ENCODE measurements at regions not wholly inside any gene's neighbourhood (a gene's known extent, or its start where the extent isn't known, plus 50 kb on each side); places are given as distances from the start of the nearest gene placed in this dataset.

DNA sequence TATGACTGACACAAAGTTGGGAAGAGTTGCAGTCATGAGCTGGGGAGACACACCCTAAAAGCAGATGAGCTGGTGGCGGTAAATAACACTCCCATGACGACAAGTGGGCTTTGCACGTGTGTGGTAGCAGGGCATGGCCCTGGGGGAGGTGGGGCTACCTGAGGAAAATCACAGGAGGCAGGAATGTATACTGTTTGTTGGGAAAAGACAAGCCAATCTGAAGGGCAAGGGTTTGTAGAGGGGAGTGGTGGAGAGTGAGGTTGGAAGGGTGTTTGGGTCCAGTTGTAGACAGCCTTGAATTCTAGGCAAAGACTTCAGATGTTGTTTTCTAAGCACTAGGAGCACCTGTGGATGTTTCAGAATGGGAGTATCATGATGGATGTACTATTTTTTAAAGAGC lies 151.6 kb downstream of the TM9SF2 start:
- Histone ChIP-seq H3K9ac (ENCODE audit: low read depth, low read length) (no peak overlapping the region), H3K4me1 (ENCODE audit: control insufficient read depth, insufficient read depth, low read length) (peaks cover 31% of the 10 kb centered on the region), H3K27me3 (ENCODE audit: control insufficient read depth, insufficient read depth, low read length) (no peaks in the 10 kb centered on the region), H3K9me3 (ENCODE audit: control insufficient read depth, insufficient read depth, low read length) (no peaks in the 10 kb centered on the region), H3K36me3 (ENCODE audit: control insufficient read depth, insufficient read depth, low read length) (no peaks in the 10 kb centered on the region), H3K4me3 (ENCODE audit: low read depth, low read length) (no peak overlapping the region), H3K27ac (ENCODE audit: low read depth, low read length) (no peak overlapping the region)

DNA sequence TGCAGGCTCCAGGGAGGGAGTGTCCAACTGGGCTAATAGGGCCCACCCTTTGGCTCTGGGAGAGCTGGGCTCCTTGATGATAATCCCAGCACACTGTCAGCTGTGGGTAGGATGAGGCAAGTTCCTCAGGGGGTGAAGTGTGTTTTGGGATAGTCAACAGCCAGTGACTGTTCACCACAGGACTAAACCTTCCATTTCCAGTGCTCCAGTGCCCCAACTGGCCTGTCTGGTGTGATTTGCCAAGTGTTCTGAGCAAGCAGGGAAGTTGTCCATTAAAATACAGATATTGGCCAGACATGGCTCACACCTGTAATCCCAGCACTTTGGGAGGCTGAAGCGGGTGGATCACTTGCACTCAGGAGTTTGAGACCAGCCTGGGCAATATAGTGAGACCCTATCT lies 150.9 kb downstream of the TM9SF2 start:
- Histone ChIP-seq H3K4me3 (ENCODE audit: low read depth, low read length) (no peak overlapping the region), H3K36me3 (ENCODE audit: control insufficient read depth, insufficient read depth, low read length) (no peaks in the 10 kb centered on the region), H3K9ac (ENCODE audit: low read depth, low read length) (no peak overlapping the region), H3K27me3 (ENCODE audit: control insufficient read depth, insufficient read depth, low read length) (no peaks in the 10 kb centered on the region), H3K4me1 (ENCODE audit: control insufficient read depth, insufficient read depth, low read length) (peaks cover 23% of the 10 kb centered on the region), H3K9me3 (ENCODE audit: control insufficient read depth, insufficient read depth, low read length) (no peaks in the 10 kb centered on the region), H3K27ac (ENCODE audit: low read depth, low read length) (no peak overlapping the region)

DNA sequence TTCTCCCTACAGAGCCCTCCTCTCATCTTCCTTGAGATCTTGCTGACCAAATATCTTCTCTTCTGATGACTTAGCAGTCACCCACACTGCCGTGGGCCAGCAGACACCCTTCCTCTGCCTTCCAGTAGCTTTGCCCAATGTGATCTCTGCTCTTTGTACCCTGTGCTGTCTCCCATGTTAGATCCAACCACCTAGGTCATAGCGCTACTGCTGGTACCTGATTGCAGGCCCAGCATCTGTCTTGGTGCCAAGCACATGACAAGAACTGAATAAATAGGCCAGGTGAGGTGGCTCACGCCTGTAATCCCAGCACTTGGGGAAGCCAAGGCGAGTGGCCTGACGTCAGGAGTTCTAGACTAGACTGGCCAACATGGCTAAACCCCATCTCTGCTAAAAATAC lies 149.7 kb downstream of the TM9SF2 start:
- H3K36me3 ChIP-seq (ENCODE audit: control insufficient read depth, insufficient read depth, low read length) = no peaks in the 10 kb centered on the region
- no peaks in the 10 kb centered on the region for H3K9me3 ChIP-seq (ENCODE audit: control insufficient read depth, insufficient read depth, low read length)
- peaks cover 12% of the 10 kb centered on the region for H3K4me1 ChIP-seq (ENCODE audit: control insufficient read depth, insufficient read depth, low read length)
- H3K4me3 ChIP-seq (ENCODE audit: low read depth, low read length) = no peak overlapping the region
- no peak overlapping the region for H3K9ac ChIP-seq (ENCODE audit: low read depth, low read length)
- H3K27me3 ChIP-seq (ENCODE audit: control insufficient read depth, insufficient read depth, low read length) = no peaks in the 10 kb centered on the region
- H3K27ac ChIP-seq (ENCODE audit: low read depth, low read length) = no peak overlapping the region

DNA sequence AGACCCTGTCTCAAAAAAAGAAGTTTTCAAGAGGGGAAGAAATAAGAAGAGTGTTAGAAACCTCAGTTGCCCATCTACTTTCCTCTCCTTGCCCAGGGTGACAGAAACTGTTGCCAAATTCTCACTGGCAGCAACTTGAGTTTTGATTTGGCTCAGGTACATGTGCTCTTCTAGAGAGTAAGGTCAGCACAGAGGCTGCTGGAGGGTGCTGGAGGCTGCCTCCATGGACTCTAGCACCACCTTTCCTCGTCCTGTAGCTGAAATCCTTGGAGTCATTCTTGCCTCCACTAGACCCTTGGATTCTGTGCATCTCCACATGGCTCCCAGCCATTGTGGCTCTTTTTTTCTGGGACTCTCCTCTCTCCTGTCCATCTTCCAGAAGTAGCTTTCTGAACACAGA lies 149.1 kb downstream of the TM9SF2 start:
- H3K36me3 ChIP-seq (ENCODE audit: control insufficient read depth, insufficient read depth, low read length) = no peaks in the 10 kb centered on the region
- no peak overlapping the region for H3K4me3 ChIP-seq (ENCODE audit: low read depth, low read length)
- H3K4me1 ChIP-seq (ENCODE audit: control insufficient read depth, insufficient read depth, low read length) = peaks cover 6% of the 10 kb centered on the region; the same call in 1 of the 2 replicates
- H3K27me3 ChIP-seq (ENCODE audit: control insufficient read depth, insufficient read depth, low read length) = no peaks in the 10 kb centered on the region
- no peak overlapping the region for H3K9ac ChIP-seq (ENCODE audit: low read depth, low read length)
- no peaks in the 10 kb centered on the region for H3K9me3 ChIP-seq (ENCODE audit: control insufficient read depth, insufficient read depth, low read length)
- H3K27ac ChIP-seq (ENCODE audit: low read depth, low read length) = no peak overlapping the region

DNA sequence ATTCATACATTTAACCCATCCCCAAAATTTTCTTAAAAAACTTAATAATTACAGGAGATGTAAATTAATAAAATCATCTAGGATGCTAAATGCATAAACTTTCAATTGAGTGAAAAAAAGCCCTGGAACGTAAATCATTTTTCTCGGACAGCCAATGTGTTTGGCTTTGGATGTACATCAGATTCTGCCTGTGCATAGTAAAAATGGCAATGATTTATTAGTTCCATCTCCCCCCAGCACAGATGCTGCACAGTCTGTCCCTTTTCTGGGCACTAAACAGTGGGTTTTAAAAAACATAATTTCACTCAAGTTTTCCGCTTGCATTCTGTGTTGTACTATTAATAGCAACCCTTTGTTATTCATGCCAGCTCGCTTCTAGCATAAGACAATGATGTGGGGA lies 147.7 kb downstream of the TM9SF2 start:
- Histone ChIP-seq H3K4me3 (ENCODE audit: low read depth, low read length) (no peak overlapping the region), H3K9ac (ENCODE audit: low read depth, low read length) (no peak overlapping the region)

DNA sequence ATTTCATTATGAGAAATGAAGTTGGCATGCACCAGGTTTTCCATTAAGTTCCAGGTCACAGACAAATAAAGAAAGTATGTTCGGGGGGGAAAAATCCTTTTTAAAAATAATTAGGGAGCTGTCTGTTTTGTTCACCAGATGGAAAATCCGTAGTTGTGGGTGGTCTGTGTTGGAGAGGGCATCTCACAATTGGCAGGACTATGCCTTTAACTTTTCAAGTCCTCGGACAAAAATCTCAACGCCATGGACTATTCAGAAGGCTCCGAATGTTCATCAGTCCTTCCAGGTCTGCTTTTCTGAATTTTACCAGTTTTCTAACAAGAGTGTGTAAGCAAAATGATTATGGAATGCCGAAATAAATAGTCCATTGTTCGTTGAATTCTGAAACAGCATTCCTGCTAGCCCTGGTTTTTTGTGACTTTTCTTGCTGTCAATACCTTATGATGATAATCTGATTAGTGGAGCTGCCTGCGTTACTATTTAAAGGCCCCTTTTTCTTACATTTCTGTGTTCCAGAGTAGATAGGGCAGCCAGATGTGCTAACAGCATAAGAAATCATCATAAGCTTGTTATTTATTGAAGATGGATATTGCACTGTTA lies 146.9 kb downstream of the TM9SF2 start:
- Histone ChIP-seq H3K27me3 (ENCODE audit: control insufficient read depth, insufficient read depth, low read length) (no peaks in the 10 kb centered on the region), H3K27ac (ENCODE audit: low read depth, low read length) (no peak overlapping the region), H3K9ac (ENCODE audit: low read depth, low read length) (no peak overlapping the region), H3K4me1 (ENCODE audit: control insufficient read depth, insufficient read depth, low read length) (peaks cover 6% of the 10 kb centered on the region; the same call in 1 of the 2 replicates), H3K9me3 (ENCODE audit: control insufficient read depth, insufficient read depth, low read length) (no peaks in the 10 kb centered on the region), H3K36me3 (ENCODE audit: control insufficient read depth, insufficient read depth, low read length) (no peaks in the 10 kb centered on the region), H3K4me3 (ENCODE audit: low read depth, low read length) (no peak overlapping the region)

More for the DNA sequence above, 147.7 kb downstream of the TM9SF2 start:
- Histone ChIP-seq H3K36me3 (ENCODE audit: control insufficient read depth, insufficient read depth, low read length) (no peaks in the 10 kb centered on the region), H3K9me3 (ENCODE audit: control insufficient read depth, insufficient read depth, low read length) (no peaks in the 10 kb centered on the region), H3K4me1 (ENCODE audit: control insufficient read depth, insufficient read depth, low read length) (peaks cover 6% of the 10 kb centered on the region; the same call in 1 of the 2 replicates), H3K27ac (ENCODE audit: low read depth, low read length) (no peak overlapping the region), H3K27me3 (ENCODE audit: control insufficient read depth, insufficient read depth, low read length) (no peaks in the 10 kb centered on the region)

GRCh38 chr13:99647596-99647985 lies 146.3 kb downstream of the TM9SF2 start:
- H3K27me3 ChIP-seq (ENCODE audit: control insufficient read depth, insufficient read depth, low read length) = no peaks in the 10 kb centered on the region
- peaks cover 6% of the 10 kb centered on the region; the same call in 1 of the 2 replicates for H3K4me1 ChIP-seq (ENCODE audit: control insufficient read depth, insufficient read depth, low read length)
- no peaks in the 10 kb centered on the region for H3K36me3 ChIP-seq (ENCODE audit: control insufficient read depth, insufficient read depth, low read length)
- no peak overlapping the region for H3K9ac ChIP-seq (ENCODE audit: low read depth, low read length)
- no peak overlapping the region for H3K4me3 ChIP-seq (ENCODE audit: low read depth, low read length)
- H3K9me3 ChIP-seq (ENCODE audit: control insufficient read depth, insufficient read depth, low read length) = no peaks in the 10 kb centered on the region
- no peak overlapping the region for H3K27ac ChIP-seq (ENCODE audit: low read depth, low read length)

- H3K4me3 ChIP-seq (ENCODE audit: low read depth, low read length) = no peak overlapping the region
- no peaks in the 10 kb centered on the region for H3K9me3 ChIP-seq (ENCODE audit: control insufficient read depth, insufficient read depth, low read length)
- H3K27me3 ChIP-seq (ENCODE audit: control insufficient read depth, insufficient read depth, low read length) = no peaks in the 10 kb centered on the region
- no peak overlapping the region for H3K9ac ChIP-seq (ENCODE audit: low read depth, low read length)
- H3K4me1 ChIP-seq (ENCODE audit: control insufficient read depth, insufficient read depth, low read length) = peaks cover 6% of the 10 kb centered on the region; the same call in 1 of the 2 replicates
- no peak overlapping the region for H3K27ac ChIP-seq (ENCODE audit: low read depth, low read length)
- no peaks in the 10 kb centered on the region for H3K36me3 ChIP-seq (ENCODE audit: control insufficient read depth, insufficient read depth, low read length)
Measured at GRCh38 chr13:99646866-99647595, 145.8 kb downstream of the TM9SF2 start.

GRCh38 chr13:99642841-99643240 lies 141.6 kb downstream of the TM9SF2 start:
- Histone ChIP-seq H3K27me3 (ENCODE audit: control insufficient read depth, insufficient read depth, low read length) (no peaks in the 10 kb centered on the region), H3K4me1 (ENCODE audit: control insufficient read depth, insufficient read depth, low read length) (no peaks in the 10 kb centered on the region), H3K9me3 (ENCODE audit: control insufficient read depth, insufficient read depth, low read length) (no peaks in the 10 kb centered on the region), H3K36me3 (ENCODE audit: control insufficient read depth, insufficient read depth, low read length) (no peaks in the 10 kb centered on the region), H3K9ac (ENCODE audit: low read depth, low read length) (no peak overlapping the region), H3K27ac (ENCODE audit: low read depth, low read length) (no peak overlapping the region), H3K4me3 (ENCODE audit: low read depth, low read length) (no peak overlapping the region)

DNA sequence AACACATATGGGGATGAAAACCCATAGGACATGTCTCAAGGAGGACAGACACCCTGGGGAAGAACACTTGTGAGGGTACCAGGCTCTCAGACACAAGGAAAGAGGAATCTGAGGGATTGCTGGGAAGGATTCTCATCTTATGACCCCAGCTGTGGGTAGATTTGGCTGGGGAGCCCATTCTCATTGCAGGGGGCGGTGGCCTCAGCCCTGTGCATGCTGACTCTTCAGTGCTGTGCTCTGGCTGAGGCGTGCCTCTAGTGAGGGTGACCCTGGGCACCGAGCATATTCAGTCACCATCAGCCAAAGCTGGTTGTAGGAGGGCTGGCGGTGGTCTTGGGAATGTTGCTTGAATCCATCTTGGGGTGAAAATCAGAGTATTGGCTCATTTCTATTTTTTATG lies 140.7 kb downstream of the TM9SF2 start:
- Histone ChIP-seq H3K9ac (ENCODE audit: low read depth, low read length) (no peak overlapping the region), H3K27ac (ENCODE audit: low read depth, low read length) (no peak overlapping the region), H3K9me3 (ENCODE audit: control insufficient read depth, insufficient read depth, low read length) (no peaks in the 10 kb centered on the region), H3K27me3 (ENCODE audit: control insufficient read depth, insufficient read depth, low read length) (no peaks in the 10 kb centered on the region), H3K4me1 (ENCODE audit: control insufficient read depth, insufficient read depth, low read length) (no peaks in the 10 kb centered on the region), H3K4me3 (ENCODE audit: low read depth, low read length) (no peak overlapping the region), H3K36me3 (ENCODE audit: control insufficient read depth, insufficient read depth, low read length) (no peaks in the 10 kb centered on the region)

- no peaks in the 10 kb centered on the region for H3K27me3 ChIP-seq (ENCODE audit: control insufficient read depth, insufficient read depth, low read length)
- no peaks in the 10 kb centered on the region for H3K9me3 ChIP-seq (ENCODE audit: control insufficient read depth, insufficient read depth, low read length)
- H3K27ac ChIP-seq (ENCODE audit: low read depth, low read length) = no peak overlapping the region
- H3K4me3 ChIP-seq (ENCODE audit: low read depth, low read length) = no peak overlapping the region
- no peaks in the 10 kb centered on the region for H3K36me3 ChIP-seq (ENCODE audit: control insufficient read depth, insufficient read depth, low read length)
- H3K4me1 ChIP-seq (ENCODE audit: control insufficient read depth, insufficient read depth, low read length) = no peaks in the 10 kb centered on the region
- no peak overlapping the region for H3K9ac ChIP-seq (ENCODE audit: low read depth, low read length)
Measured at GRCh38 chr13:99640260-99640659, 139.0 kb downstream of the TM9SF2 start.
